Fibroblast of lung (primary cell): ENCODE measurements at regions not wholly inside any gene's neighbourhood (a gene's known extent, or its start where the extent isn't known, plus 50 kb on each side); places are given as distances from the start of the nearest gene placed in this dataset.

Experiments
- CTCF ChIP-seq, 2 donors: IDR thresholded peaks in 1 of 2; conservative IDR thresholded peaks in 1 of 2; 1 replicate in 1 of 2; 2 replicates in 1 of 2; pipeline ENCODE4 v1.5.1; 2011 to 2012; ENCODE audit warnings: low read length in 2 of 2, control low read depth in 1 of 2, inconsistent platforms in 1 of 2, low read depth in 1 of 2, mild to moderate bottlenecking in 1 of 2
- EZH2 ChIP-seq: IDR thresholded peaks from 2 replicates; pipeline ENCODE4 v1.5.1; 2012; ENCODE audit warnings: low read length, control low read depth, mild to moderate bottlenecking; ENCODE audit errors: missing control alignments

DNA sequence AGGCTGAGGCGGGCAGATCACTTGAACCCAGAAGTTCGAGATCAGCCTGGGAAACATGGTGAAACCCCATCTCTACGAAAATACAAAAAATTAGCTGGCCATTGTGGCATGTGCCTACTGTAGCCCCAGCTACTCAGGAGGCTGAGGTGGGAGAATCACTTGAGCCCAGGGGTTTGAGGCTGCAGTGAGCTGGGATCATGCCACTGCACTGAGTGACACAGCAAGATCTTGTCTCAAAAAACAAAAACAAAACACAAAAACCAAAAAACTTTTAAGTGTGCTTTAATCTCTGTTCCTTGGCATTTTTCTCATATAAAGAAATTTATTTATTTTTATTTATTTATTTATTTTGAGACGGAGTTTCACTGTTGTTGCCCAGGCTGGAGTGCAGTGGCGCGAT lies 208.2 kb downstream of the URB2 start:
- TF ChIP-seq EZH2 (no peak), CTCF (conservative IDR thresholded peaks at IDR 0.05 in 1 of 2, IDR thresholded peaks at IDR 0.05 in 1 of 2; ENCODE audit: low read depth in 1 of 2, low read length in 2 of 2) (no peak)
